UCSD-AML1 (cell line): ENCODE measurements at regions not wholly inside any gene's neighbourhood (a gene's known extent, or its start where the extent isn't known, plus 50 kb on each side); places are given as distances from the start of the nearest gene placed in this dataset.

Experiments used
- DNase-seq: peaks from one replicate; lab custom pipeline; 2025; ENCODE audit not compliant: unreplicated experiment; lab: John Stamatoyannopoulos, UW

DNA sequence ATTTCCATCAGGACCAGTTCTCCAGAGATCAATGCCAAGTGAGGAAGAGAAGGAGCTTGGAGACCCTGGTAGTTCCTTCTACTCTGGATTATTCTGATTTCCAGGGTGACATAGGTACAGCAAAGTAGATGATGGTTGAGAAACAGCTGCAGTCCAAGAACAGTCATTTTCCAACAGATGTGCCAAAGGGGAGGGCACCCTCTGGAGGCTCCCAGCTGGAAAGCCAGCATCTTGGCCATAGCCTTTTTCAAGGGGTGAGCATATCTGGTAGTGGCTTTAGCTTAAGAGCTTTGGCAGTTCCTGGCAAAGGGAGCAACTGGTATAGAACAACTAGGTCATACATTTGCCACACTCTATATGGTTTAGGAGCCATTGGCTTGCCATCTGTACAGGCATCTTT lies 492.7 kb downstream of the RASEF start:
- DNase-seq = no peak

DNA sequence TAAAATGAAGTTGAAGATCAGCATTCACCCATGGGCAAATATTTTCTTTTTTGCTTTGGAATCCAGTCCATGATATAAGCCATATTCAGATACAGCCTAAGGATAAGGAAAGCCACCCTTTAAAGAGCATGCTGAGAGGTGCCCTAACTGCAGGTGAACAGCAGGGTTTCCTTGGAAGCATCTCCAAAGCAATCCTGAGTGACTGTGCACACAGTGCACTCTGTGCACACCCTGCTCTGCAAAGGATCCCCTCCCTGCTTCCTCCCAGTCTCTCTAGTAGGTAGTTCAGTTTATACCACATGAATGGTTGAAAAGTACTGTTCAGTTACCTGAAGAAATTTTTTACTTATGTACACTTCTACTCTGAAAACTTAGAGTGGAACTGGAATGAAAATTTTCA lies 491.4 kb downstream of the RASEF start:
- DNase-seq = no peak

DNA sequence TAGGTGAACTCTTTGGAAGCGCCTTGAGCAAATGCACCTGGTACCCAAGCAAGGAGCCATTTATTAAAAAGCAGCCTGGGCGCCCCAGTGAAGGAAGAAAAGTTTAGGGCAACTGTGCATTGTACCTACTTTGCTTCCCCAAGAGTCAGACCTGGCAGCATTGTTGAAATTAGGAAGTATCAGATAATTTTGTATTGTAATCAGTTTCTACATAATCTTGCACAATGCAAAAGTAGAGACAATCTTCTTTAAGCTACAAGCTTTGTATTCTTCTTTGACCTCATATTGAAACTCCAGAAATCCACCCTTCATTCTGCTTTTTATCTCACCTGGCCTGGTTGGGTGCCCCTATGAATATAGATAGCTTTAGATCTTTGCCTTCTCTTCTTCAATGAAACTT lies 490.8 kb downstream of the RASEF start:
- DNase-seq = no peak

DNA sequence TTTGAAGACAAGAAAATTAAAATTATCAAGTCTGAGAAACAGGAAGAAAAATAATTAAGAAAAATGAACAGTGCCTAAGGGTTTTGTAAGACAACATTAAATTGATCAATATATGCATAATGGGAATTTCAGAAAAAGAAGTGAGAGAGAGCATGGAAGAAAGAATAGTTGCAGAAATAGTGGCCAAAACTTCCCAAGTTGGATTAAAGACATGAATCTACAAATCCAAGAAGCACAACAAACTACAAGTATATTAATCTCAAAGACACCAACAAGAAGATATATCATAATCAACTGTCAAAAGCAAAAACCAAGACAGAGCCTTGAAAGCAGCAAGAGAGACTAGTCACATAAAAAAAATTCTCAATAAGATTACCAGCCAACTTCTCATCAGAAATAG lies 488.0 kb downstream of the RASEF start:
- DNase-seq = no peak

DNA sequence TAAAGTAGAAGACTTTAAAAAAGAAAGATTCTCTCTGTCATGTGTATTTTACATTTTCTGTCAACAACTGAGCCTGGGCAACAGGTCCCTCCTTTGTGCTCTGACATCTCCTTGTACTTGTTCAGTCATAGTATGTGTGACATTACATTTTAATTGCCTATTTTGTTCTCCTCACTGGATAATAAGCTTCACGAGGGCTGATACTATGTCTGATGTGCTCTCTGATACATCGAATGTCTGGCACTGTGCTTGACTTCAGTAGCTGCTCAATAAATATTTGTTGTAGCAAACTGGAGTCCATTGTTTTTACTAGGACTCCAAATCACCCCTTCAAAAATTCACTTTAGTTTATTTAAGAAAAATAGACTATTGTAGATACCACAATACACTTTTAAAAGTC lies 482.0 kb downstream of the RASEF start:
- no peak for DNase-seq

DNA sequence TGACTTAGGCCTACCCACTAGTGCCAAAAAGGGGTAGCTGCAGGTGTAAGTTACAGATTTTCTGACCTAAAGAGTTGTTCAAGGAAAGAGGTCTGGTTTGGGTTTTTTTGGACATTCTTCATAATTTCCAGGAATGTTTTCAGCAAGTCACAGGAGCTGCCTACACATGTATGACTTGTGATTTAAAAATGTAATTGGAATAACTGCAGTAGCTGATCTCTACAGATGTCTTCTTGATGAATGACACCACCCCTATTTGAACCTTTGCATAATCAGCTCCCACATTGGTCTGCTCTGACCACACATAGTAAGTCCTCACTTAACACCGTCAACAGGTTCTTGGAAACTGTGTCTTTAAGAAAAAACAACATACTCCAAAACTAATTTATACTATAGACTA lies 481.4 kb downstream of the RASEF start:
- no peak for DNase-seq

DNA sequence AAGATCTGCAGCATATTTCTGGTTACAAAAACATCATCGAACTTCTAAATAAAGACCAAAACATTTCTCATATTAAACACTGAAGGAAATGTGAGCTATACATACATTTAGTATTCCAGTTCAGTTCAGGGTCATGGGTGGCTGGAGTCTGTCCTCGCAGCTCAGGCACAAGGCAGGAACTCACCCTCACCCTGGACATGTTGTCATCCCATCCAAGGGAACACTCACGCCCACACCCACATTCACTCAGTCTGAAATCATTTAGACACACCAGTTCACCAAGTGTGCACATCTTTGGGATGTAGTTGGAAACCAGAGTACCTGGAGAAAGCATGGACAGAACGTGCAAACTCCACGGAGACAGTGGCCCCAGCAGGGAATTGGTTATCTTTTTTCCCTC lies 481.0 kb downstream of the RASEF start:
- no peak for DNase-seq

DNA sequence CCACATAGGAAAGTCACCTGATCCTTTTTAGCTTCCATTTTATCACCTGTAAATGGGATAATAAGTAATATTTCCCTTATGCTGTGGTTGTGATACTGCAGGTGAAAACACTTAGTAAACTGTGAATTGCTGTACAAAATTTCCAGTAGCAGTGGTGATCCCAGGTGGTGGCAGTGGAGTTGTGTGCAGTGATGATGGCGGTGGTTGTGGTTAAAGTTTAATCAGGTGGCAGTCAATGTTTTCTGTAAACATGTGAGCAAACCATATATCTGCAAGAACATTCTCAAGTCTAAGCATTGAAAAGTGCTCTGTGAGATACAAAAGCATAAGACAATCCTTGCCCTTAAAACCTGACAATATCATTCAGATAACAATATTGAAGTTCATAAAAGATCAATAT lies 480.2 kb downstream of the RASEF start:
- no peak for DNase-seq

DNA sequence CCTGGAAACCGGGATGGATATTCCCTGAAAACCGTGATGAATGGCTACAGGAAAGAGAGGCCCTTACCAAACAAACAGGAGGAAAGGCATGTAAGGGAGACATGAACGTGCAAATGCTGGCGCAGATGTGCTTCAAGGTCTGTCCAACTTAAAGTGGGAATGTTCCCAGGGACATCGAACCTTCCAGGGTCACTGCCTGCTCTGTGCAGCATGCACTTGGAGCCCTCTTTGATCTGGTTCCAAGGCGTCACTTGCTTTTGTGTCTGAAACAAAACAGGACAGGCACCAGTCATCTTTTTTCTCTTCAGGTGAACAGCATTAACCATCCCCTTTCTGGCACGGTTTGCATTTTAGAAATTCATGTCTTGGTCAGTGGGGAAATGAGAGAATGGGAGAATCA lies 479.4 kb downstream of the RASEF start:
- DNase-seq = no peak

DNA sequence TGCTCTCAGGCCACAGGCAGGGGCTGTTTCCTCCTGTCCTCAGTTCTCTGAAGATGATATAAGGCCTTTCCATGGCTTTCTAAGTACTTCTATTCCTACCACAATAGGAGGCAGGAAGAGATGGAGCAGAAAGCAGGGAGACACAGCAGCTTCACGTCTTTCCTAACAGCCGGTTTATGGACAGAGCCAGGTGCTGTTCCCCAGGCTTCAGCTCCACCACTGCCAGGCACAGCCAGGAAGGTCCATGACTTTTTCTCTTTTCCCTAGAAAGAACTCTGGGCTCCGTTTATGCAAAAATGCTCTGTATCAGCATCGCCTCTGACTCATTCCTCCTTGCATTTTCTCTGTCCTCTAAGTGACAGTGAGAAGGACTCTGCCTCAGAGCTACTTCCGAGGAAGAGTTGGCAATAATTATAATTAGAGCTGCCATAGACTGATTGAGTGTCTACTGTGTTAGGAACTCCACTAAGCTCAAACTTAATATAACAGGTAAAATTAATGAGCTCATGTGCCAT lies 478.5 kb downstream of the RASEF start:
- DNase-seq = no peak

DNA sequence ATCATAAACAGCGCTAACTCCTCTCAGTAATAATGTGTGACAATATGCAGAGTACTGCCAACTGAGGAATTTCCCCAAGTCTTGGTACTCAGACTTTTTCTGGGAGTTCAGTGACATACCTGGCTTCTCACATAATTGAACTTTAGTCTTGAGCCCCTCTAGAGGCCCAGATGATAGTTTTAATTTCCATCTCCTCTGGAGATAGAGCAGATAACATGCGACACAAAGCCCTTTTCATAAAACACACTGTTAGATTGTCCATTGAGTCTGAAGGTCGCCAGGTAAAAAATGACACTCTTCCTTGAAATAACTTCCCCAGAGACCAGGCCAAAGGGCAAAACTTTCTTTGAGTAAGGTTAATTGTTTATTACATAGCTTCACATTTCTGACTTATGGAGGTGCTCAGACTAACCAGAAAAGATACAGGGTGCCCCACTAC lies 476.0 kb downstream of the RASEF start:
- DNase-seq = no peak

DNA sequence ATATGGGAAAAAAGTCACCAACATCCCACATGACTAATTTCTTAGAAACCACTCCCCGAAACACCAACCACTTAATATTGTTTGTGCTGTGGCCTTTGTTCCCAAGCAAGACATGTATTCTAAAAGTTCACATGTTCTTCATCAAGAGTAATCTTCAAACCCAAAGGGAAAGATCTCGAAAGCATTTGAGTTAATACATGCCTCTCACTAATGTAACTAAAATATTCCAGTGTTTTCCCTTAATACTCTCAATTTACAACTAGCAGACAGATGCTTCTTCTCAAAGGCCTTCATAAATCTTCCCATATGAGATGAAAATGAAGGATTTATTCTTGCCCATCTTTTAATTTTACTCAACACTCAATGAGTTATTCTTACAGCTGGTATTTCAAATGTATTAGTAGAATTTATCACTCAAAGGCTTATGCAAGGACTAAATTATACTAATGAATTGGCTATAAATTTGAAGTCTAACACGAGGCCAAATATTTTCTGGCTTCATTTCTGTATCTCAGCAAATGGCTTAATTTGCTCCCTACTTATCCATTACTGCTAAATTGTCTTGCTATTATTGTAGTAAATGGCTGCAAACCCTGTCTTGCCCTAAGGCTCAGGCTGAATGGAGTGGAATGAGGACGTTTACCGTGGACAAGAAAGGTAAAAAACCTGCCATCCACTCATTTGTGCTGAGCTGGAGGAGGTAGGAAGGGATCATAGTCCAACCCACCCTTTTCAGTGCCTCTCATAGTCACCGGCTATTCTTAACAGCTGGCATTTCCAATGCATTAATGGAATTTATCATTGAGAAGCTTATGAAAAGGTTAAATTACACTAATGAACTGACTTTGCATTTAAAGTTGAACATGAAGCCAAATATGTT lies 474.4 kb downstream of the RASEF start:
- DNase-seq = no peak

DNA sequence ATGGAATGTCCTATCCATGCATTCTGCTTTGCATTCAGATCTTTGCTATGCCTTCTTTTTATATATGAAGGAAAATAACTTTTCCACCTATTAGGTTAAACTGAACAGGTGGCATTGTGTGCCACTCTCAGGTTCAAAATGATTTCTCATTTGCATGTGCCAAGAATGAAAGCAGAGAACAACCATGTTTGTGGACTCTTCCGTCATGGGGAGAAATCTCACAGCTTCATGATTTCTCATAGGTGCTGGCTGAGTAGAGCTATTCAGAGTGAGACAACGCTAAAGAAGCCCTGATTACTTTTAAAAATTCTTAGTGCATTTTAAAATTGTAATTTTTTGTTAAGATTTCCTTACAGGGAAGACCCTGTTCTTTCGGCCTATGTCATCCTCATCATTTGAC lies 472.1 kb downstream of the RASEF start:
- DNase-seq = no peak

DNA sequence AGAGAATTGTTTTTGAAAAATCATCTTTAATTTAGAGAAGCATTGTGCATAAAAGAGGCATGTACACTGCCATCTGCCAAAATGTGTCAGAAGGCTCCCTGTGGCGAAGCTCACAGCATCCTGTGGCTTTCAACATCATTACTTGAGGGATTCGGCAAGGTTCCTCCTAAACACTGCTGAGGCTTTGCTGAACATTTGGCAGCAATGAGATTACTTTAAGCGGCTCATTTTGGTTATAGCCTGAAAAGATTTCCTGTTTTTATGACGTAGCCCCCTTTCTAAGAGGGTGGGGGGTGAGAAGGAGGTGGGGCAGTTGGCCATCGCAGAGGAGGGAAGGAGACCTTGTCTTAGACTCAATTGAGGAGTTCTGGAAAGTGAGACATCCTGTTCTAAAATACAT lies 469.4 kb downstream of the RASEF start:
- DNase-seq = no peak

DNA sequence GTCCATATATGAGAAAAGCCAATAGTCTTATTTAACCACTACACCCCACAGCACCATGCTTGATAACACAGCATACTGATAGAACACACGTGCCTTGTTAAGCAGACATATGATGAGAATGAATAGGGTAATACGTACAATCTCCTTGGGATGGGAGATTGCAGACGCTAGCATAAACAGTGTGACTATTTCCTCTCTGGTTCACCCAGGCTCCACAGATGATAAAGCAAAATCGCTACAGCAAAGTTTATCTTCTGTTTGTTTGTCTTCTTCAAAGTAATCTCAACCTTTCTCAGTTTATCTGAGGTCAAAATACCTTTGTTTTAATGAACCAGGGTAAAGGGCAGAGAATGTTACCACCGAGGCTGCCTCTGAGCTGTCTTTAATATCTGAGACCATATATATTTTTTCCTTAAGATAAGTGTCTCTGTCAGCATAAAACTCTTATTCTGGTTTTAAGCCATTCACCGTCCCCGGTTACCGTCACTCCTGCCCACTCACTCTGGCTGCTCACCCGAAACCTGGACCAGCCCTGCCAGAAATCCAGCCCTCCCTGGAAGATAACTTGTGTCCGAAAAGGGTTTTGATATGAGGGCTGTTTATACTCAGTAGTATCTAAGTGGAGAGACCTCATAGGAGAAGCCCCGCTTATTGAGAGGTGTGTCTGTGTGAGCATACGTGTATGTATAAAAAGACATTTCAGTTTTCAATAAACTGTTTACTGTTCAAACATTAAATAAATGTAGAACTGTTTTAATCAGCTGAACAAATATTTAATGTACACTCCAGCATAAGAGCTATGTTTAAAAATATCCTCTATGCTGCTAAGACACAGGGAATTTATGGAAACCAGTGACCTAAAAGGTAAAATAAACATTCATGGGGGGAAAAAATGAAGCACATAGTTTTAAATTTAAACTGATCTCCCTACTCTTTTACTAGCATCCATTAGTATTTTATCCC lies 465.4 kb downstream of the RASEF start:
- no peak for DNase-seq

DNA sequence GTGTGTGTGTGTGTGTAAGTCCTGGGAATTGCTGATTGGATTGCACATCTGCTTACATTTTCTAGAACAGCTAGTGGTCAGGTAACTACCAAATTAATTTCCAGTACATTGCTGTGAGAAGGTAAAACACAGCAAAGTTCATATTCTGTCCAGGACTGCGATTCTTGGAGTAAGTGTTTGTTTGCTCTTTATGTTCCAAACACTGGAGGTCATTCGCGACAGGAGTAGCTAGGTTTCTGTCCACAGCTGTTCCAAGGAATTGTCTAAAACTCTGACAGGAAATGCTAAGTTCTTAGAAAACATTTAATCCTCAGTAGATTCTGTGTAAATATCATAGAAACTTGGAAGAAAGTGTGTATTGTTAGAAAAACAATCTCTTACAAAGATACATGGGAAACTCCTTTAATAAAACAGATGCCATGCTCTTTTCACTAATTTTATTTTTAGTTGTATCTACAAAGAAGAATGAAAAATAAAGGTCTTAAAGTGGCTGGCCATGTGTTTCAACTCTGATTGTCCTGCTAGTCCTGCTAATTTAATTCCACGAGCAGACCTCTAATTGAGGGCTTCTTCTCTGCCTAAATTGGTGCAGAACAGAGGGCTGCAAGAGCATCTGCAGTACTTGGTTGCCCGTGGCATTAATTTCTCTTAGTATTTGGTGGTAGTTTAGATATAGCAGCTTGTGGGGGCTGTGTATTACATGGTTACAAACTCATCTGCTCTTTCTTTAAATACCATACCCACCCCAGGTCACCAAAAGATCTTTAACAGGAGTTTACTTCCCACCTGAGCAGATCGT lies 464.5 kb downstream of the RASEF start:
- no peak for DNase-seq

DNA sequence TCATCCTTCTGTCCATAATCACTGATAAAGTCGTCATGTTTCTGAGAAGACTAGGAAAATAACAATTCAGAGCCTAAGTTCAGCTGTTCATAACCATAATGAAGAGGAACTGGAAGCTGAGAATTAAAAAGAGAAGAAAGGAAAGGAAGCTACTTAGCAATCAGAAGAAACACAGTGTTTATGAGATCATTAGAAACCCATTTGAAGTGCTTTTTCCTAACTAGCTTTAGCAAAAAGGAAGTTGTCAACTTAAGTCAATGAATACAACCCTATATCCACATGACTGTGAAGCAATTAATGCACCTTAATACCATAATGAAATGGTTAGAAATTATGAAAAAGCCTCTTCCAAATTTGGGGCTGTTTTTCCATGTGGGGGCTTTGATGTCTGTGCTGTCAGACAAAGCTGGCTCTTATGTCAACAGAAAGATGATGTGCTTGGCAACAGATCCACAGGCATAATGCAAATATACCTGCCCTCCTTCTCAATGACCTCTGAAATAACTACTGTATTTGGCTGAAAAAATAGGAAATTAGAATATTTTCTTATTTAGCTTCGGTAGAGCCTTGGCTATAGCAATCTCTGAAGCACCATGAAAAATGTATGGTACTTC lies 463.5 kb downstream of the RASEF start:
- DNase-seq = no peak

DNA sequence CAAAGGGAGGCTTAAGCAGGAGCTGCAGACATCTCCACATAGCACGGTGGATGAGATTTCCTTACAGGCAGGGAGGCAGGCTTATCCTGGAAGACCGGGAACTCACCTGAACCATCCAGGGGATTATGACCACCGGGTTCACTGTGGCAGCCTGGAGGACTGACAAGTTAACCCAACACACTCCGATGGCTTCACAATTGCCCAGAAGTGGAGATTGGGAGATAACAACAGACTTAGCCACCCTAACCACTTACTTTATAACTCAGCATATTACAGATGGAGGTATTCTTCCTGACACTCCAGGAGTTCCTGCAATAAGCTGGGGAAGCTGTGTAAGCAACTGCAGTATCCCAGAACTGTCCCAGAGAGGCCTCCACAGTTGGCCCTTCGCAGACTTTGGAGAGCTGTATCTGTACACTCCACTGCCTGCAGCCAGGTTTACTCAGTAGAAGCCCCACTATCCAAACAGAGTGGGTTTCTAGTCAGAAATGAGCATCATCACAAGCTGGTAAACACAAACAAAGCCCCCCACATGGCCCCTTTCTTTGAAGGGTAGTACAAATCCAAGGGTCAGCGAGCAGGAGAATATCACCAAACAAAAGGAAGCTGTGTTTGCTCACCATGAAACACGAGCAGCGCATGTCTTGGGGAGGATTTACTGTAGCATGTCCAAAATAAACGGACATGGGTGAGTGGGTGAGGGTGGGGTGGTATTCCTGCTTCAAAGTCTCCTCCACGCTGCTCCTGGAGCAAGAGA lies 462.2 kb downstream of the RASEF start:
- DNase-seq = no peak

DNA sequence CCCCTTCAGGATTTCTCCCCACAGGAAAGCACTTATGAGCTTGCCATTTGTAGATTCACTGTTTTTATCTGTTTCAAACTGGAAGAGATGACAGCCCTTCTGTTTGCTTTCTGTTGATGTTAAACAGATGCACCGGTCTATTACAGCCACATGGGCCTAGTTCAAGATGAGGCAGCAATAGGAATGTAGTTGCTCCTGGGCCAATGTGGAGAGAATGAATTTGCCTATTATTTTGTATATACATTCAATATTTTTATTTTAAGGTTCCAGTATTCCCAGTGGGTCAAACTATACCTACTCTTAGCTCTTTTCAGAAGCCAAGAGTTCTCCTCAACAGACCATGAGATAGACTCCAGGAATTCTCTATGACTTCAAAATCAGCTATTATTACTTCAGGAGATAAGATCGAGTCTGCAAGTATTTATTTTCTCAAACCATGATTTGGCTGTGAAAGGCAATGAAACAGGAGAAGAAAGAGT lies 461.6 kb downstream of the RASEF start:
- no peak for DNase-seq
